ENCODE measurements at regions not wholly inside any gene's neighbourhood (a gene's known extent, or its start where the extent isn't known, plus 50 kb on each side); places are given as distances from the start of the nearest gene placed in this dataset.

- no peak overlapping the region for H3K4me3 ChIP-seq (ENCODE audit: low read depth, low read length)
- no peak for TF ChIP-seq CTCF (IDR thresholded peaks at IDR 0.05; ENCODE audit: insufficient read depth, low read depth, low read length)
- DNase-seq (ENCODE audit: low read depth) = no peak
Measured at GRCh38 chr2:181300600-181301291, 156.4 kb upstream of the ITGA4 start.

- no peak overlapping the region for H3K4me3 ChIP-seq (ENCODE audit: low read depth, low read length)
- no peak for TF ChIP-seq CTCF (IDR thresholded peaks at IDR 0.05; ENCODE audit: insufficient read depth, low read depth, low read length)
- DNase-seq (ENCODE audit: low read depth) = no peak
Measured at GRCh38 chr2:181304011-181304844, 153.0 kb upstream of the ITGA4 start.

GRCh38 chr2:181305301-181306123 is 151.7 kb upstream of the ITGA4 start:
- H3K4me3 ChIP-seq (ENCODE audit: low read depth, low read length) = no peak overlapping the region
- DNase-seq (ENCODE audit: low read depth) = peak; percentile 79
- TF ChIP-seq CTCF (IDR thresholded peaks at IDR 0.05; ENCODE audit: insufficient read depth, low read depth, low read length) = no peak

- DNase-seq (ENCODE audit: low read depth) = peak; percentile 37
- no peak for TF ChIP-seq CTCF (IDR thresholded peaks at IDR 0.05; ENCODE audit: insufficient read depth, low read depth, low read length)
- no peak overlapping the region for H3K4me3 ChIP-seq (ENCODE audit: low read depth, low read length)
Measured at GRCh38 chr2:181306785-181307184, 150.4 kb upstream of the ITGA4 start.

- H3K4me3 ChIP-seq (ENCODE audit: low read depth, low read length) = no peak overlapping the region
- DNase-seq (ENCODE audit: low read depth) = no peak
- TF ChIP-seq CTCF (IDR thresholded peaks at IDR 0.05; ENCODE audit: insufficient read depth, low read depth, low read length) = no peak
Measured at GRCh38 chr2:181307203-181307991, 149.8 kb upstream of the ITGA4 start.
